ENCODE measurements at regions not wholly inside any gene's neighbourhood (a gene's known extent, or its start where the extent isn't known, plus 50 kb on each side); places are given as distances from the start of the nearest gene placed in this dataset.

DNA sequence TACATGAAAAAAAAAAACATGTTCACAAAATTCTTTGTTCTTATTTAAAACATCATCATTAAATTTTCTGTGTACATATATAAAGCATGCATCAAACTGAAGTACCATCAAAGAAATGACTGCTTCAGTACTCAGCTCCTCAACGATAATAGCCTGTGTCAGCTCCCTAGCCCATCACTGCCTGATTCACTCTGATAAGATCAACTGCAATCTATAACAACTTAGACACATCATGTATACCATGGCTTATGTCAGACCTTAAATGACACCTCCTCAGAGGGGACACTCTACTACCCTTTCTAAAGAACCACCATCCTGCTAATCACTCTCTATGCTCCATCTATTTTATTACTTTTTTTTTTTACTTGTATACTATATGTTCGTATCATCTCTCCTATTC is 200.5 kb upstream of the TLE4 start:
- TF ChIP-seq, protein P1, sequence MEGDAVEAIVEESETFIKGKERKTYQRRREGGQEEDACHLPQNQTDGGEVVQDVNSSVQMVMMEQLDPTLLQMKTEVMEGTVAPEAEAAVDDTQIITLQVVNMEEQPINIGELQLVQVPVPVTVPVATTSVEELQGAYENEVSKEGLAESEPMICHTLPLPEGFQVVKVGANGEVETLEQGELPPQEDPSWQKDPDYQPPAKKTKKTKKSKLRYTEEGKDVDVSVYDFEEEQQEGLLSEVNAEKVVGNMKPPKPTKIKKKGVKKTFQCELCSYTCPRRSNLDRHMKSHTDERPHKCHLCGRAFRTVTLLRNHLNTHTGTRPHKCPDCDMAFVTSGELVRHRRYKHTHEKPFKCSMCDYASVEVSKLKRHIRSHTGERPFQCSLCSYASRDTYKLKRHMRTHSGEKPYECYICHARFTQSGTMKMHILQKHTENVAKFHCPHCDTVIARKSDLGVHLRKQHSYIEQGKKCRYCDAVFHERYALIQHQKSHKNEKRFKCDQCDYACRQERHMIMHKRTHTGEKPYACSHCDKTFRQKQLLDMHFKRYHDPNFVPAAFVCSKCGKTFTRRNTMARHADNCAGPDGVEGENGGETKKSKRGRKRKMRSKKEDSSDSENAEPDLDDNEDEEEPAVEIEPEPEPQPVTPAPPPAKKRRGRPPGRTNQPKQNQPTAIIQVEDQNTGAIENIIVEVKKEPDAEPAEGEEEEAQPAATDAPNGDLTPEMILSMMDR (IDR thresholded peaks at IDR 0.05), result no peak
- TF ChIP-seq POLR2A (IDR thresholded peaks at IDR 0.05), result no peak
